HepG2 (cell line): ENCODE measurements at regions not wholly inside any gene's neighbourhood (a gene's known extent, or its start where the extent isn't known, plus 50 kb on each side); places are given as distances from the start of the nearest gene placed in this dataset.

ENCODE experiments used
- ATAC-seq: fragments of 200-7000 bp; cut with Tn5 transposase; 3 replicates; pipeline ENCODE4 v1.9.1; 2020; ENCODE audit warnings: mild to moderate bottlenecking, moderate library complexity
- BruUV-seq: library from RNA; stranded (reverse); fragments of 400-500 nt; replicated peaks from 2 replicates; lab custom pipeline; 2021; lab: Mats Ljungman, UMichigan
- CTCF ChIA-PET: fragments of 300-600 bp; formaldehyde crosslinking; extraction: SDS; loops from one replicate; lab custom pipeline; 2021; ENCODE audit warnings: low total read pairs, inconsistent platforms, low intra/inter-chr PET ratio; lab: Yijun Ruan, JAX
- POLR2A ChIA-PET: fragments of 350-600 bp; sonication (Branson Sonifier 250); formaldehyde crosslinking; loops from one replicate; lab custom pipeline; 2020; ENCODE audit warnings: antibody characterized with exemption, inconsistent platforms; lab: Yijun Ruan, JAX
- DNase-seq: peaks from one replicate; pipeline ENCODE4 v3.0.0-alpha.2; 2015; ENCODE audit warnings: low spot score
- FAIRE-seq: peaks from 3 replicates; lab custom pipeline; 2011; peaks lifted over from hg19 to GRCh38; lab: Jason Lieb, UNC
- H2AFZ ChIP-seq: one replicate; pipeline ENCODE4 v1.6.1; 2011; ENCODE audit warnings: low read length, inconsistent platforms
- H3K27ac ChIP-seq: fragments of 300-600 bp; 3 replicates; pipeline ENCODE4 v1.8.0; 2011; ENCODE audit warnings: mixed run types, mild to moderate bottlenecking, mixed read lengths, low read length, inconsistent platforms; ENCODE audit not compliant: insufficient read depth; ENCODE audit errors: extremely low read length
- H3K27me3 ChIP-seq, 2 experiments: fragments of 200-600 bp in 1 of 2; 2 replicates in 1 of 2; 3 replicates in 1 of 2; pipeline versions ENCODE4 v1.6.0 to v1.8.0; 2011; ENCODE audit warnings: low read length in 2 of 2, mild to moderate bottlenecking in 2 of 2, moderate library complexity in 2 of 2, inconsistent platforms in 1 of 2; ENCODE audit not compliant: insufficient read depth in 2 of 2, control insufficient read depth in 1 of 2
- H3K36me3 ChIP-seq, 2 experiments: fragments of 200-600 bp in 1 of 2; replicated peaks in 1 of 2; 2 replicates in 1 of 2; 3 replicates in 1 of 2; pipeline versions ENCODE4 v1.5.1 to v1.8.0; 2011; ENCODE audit warnings: low read length in 2 of 2, inconsistent platforms in 1 of 2; ENCODE audit not compliant: insufficient read depth in 2 of 2, control insufficient read depth in 1 of 2
- H3K4me1 ChIP-seq: 2 replicates; pipeline ENCODE4 v1.5.1; 2012; ENCODE audit warnings: low read length, inconsistent platforms; ENCODE audit not compliant: insufficient read depth
- H3K4me2 ChIP-seq: 2 replicates; pipeline ENCODE4 v1.6.0; 2011; ENCODE audit warnings: low read depth, low read length, inconsistent platforms
- H3K4me3 ChIP-seq, 3 experiments: fragments of 200-600 bp in 1 of 3; sonication (generic), shearing (Covaris generic) in 1 of 3; replicated peaks in 1 of 3; 2 replicates each; pipeline ENCODE4 v1.5.1; 2011 to 2016; ENCODE audit warnings: low read length in 3 of 3, inconsistent platforms in 2 of 3, low read depth in 2 of 3, mild to moderate bottlenecking in 2 of 3, control low read depth in 1 of 3, mixed read lengths in 1 of 3; ENCODE audit not compliant: insufficient read depth in 1 of 3
- H3K79me2 ChIP-seq: one replicate; pipeline ENCODE4 v1.6.1; 2011; ENCODE audit warnings: low read length, inconsistent platforms; ENCODE audit not compliant: insufficient read depth
- H3K9ac ChIP-seq: 2 replicates; pipeline ENCODE4 v1.6.0; 2011; ENCODE audit warnings: mild to moderate bottlenecking, low read depth, low read length, inconsistent platforms; ENCODE audit not compliant: insufficient read depth
- H3K9me3 ChIP-seq: 2 replicates; pipeline ENCODE4 v1.5.1; 2012; ENCODE audit warnings: mild to moderate bottlenecking, low read length
- H4K20me1 ChIP-seq: 2 replicates; pipeline ENCODE4 v1.6.0; 2011; ENCODE audit warnings: inconsistent platforms, mild to moderate bottlenecking, low read length, moderate library complexity; ENCODE audit not compliant: insufficient read depth
- ATF1 ChIP-seq: IDR thresholded peaks from 2 replicates; pipeline ENCODE4 v1.6.1; 2016; ENCODE audit warnings: mild to moderate bottlenecking, control low read depth
- BHLHE40 ChIP-seq: IDR thresholded peaks from 2 replicates; pipeline ENCODE4 v1.6.1; 2011; ENCODE audit warnings: low read length, improper control_type of control experiment
- DPF2 ChIP-seq: sonication (generic); formaldehyde crosslinking; IDR thresholded peaks from 2 replicates; pipeline ENCODE4 v1.4.0; 2020; ENCODE audit warnings: mild to moderate bottlenecking, low read depth, missing genetic modification reagents, borderline replicate concordance
- ZNF75D ChIP-seq: sonication (generic); formaldehyde crosslinking; IDR thresholded peaks from 2 replicates; pipeline ENCODE4 v1.8.1; 2023; ENCODE audit warnings: missing genetic modification reagents, mild to moderate bottlenecking, borderline replicate concordance
- ZNF768 ChIP-seq: sonication (generic); formaldehyde crosslinking; IDR thresholded peaks from 2 replicates; pipeline ENCODE4 v1.4.0; 2020; ENCODE audit warnings: missing genetic modification reagents
- WGBS: methylation state at CpG from one replicate; pipeline ENCODE4 v1.1.6; 2017; ENCODE audit warnings: low lambda C conversion rate; 5-methylcytosine and 5-hydroxymethylcytosine counted together
- in situ Hi-C: cut with HindIII; loops from 2 replicates; pipeline ENCODE4 v1.10.0; 2017; ENCODE audit warnings: low pct_unique_long_range_greater_than_20kb; ENCODE audit not compliant: extremely low pct_ligation_motif_present
- intact Hi-C: fragments of 100-400 bp; cut with micrococcal nuclease; formaldehyde crosslinking; loops from one replicate; pipeline ENCODE4 v1.10.0; 2022; ENCODE audit not compliant: unreplicated experiment

GRCh38 chr11:43547430-43547831 is 133.1 kb upstream of the HSD17B12 start:
- ChIA-PET POLR2A (no interaction called here), CTCF (no interaction called here)
- no TSS peak for BruUV-seq
- no peaks in the 10 kb centered on the region for H3K36me3 ChIP-seq
- H3K79me2 ChIP-seq = no peaks in the 10 kb centered on the region
- peak overlapping the region; percentile 65 for H3K4me2 ChIP-seq
- H3K4me3 ChIP-seq = peak overlapping the region in 2 of 3 experiments; percentile 25 to 36; a peak in 3 of 6 replicates
- DNase-seq = no peak
- no peak overlapping the region for H3K27ac ChIP-seq
- FAIRE-seq = no peak
- in situ Hi-C loops (no loop called here), intact Hi-C loops (no loop called here)
- H3K4me1 ChIP-seq = peaks cover 22% of the 10 kb centered on the region
- H3K27me3 ChIP-seq = peaks cover 4 to 39% of the 10 kb centered on the region in 2 experiments; a peak in 4 of 5 replicates
- H3K9ac ChIP-seq = no peak overlapping the region
- H4K20me1 ChIP-seq = no peaks in the 10 kb centered on the region
- H2AFZ ChIP-seq = no peak overlapping the region
- TF ChIP-seq ATF1 (CRISPR knock-in tag) (no peak), ZNF768 (CRISPR knock-in tag) (0 out of 2 replicates have a peak, but pooled peaks have one; percentile 18), ZNF75D (CRISPR knock-in tag) (no peak)
- ATAC-seq = peak; percentile 26
- 0% methylated on average over 1 of the region's 33 CpGs for WGBS
- H3K9me3 ChIP-seq = no peaks in the 10 kb centered on the region

- no TSS peak for BruUV-seq
- H4K20me1 ChIP-seq = no peaks in the 10 kb centered on the region
- CTCF ChIA-PET = no interaction called here
- ATAC-seq (peak; percentile 21; the same call in 1 of the 3 replicates), DNase-seq (no peak), FAIRE-seq (no peak)
- H3K27me3 ChIP-seq = peaks cover 4 to 42% of the 10 kb centered on the region in 2 experiments; a peak in 4 of 5 replicates
- no peak overlapping the region for H3K27ac ChIP-seq
- H2AFZ ChIP-seq = no peak overlapping the region
- POLR2A ChIA-PET = no interaction called here
- H3K36me3 ChIP-seq = no peaks in the 10 kb centered on the region
- in situ Hi-C loops (no loop called here), intact Hi-C loops (no loop called here)
- peaks cover 17% of the 10 kb centered on the region for H3K4me1 ChIP-seq
- H3K9me3 ChIP-seq = no peaks in the 10 kb centered on the region
- TF ChIP-seq BHLHE40 = 0 out of 2 replicates have a peak, but pooled peaks have one; percentile 26
- no peak for TF ChIP-seq DPF2 (CRISPR knock-in tag)
- H3K79me2 ChIP-seq = no peaks in the 10 kb centered on the region
- WGBS = 44% methylated on average over 19 of the region's 51 CpGs
- no peak overlapping the region for H3K9ac ChIP-seq
- H3K4me2 ChIP-seq = no peak overlapping the region; the same call in 1 of the 2 replicates
- no peak overlapping the region for H3K4me3 ChIP-seq
These were observed 132.6 kb upstream of the HSD17B12 start for GRCh38 chr11:43547889-43548381.
